WERI-Rb-1 (cell line): ENCODE measurements at regions not wholly inside any gene's neighbourhood (a gene's known extent, or its start where the extent isn't known, plus 50 kb on each side); places are given as distances from the start of the nearest gene placed in this dataset.

Source experiments
- DNase-seq: peaks from one replicate; pipeline ENCODE4 v3.0.0-alpha.2; 2020
- H3K27ac ChIP-seq: fragments of 250-450 bp; sonication (Bioruptor Pico); 2 replicates; pipeline ENCODE4 v1.5.1; 2020; ENCODE audit warnings: mild to moderate bottlenecking, moderate library complexity
- H3K27me3 ChIP-seq: fragments of 250-450 bp; sonication (Bioruptor Pico); 2 replicates; pipeline ENCODE4 v1.5.1; 2021; ENCODE audit warnings: mild to moderate bottlenecking, low read depth, moderate library complexity; ENCODE audit not compliant: insufficient read depth, severe bottlenecking
- H3K36me3 ChIP-seq: fragments of 250-450 bp; sonication (Bioruptor Pico); 2 replicates; pipeline ENCODE4 v1.5.1; 2020; ENCODE audit warnings: mild to moderate bottlenecking, moderate library complexity
- H3K4me3 ChIP-seq: 2 replicates; pipeline ENCODE4 v1.5.1; 2011; ENCODE audit warnings: low read depth, mild to moderate bottlenecking, control low read depth, low read length
- H3K9me3 ChIP-seq: fragments of 250-450 bp; sonication (Bioruptor Pico); 2 replicates; pipeline ENCODE4 v1.5.1; 2021; ENCODE audit warnings: mild to moderate bottlenecking, moderate library complexity; ENCODE audit not compliant: severe bottlenecking
- TF ChIP-seq, protein P1 (sequence below): IDR thresholded peaks from 2 replicates; pipeline ENCODE4 v1.5.1; 2011; ENCODE audit warnings: low read depth, mild to moderate bottlenecking, control low read depth, inconsistent platforms, low read length

DNA sequence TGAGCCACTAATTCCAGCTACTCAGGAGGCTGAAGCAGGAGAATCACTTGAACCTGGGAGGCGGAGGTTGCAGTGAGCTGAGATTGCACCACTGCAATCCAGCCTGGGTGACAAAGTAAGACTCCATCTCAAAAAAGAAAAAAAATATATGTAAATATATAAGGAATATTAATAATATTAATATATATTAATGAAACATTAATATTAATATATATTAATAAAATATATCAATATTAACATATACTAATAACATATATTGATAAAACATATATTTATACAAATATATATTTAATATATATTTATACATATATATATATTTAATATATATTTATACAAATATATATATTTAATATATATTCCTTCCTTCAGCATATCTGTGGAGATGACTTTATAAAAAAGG lies 338.0 kb downstream of the NPIPA8 start:
- Histone ChIP-seq H3K27me3 (no peaks in the 10 kb centered on the region), H3K36me3 (no peaks in the 10 kb centered on the region), H3K4me3 (no peak overlapping the region), H3K9me3 (no peaks in the 10 kb centered on the region), H3K27ac (no peak overlapping the region)
- TF ChIP-seq, protein P1, sequence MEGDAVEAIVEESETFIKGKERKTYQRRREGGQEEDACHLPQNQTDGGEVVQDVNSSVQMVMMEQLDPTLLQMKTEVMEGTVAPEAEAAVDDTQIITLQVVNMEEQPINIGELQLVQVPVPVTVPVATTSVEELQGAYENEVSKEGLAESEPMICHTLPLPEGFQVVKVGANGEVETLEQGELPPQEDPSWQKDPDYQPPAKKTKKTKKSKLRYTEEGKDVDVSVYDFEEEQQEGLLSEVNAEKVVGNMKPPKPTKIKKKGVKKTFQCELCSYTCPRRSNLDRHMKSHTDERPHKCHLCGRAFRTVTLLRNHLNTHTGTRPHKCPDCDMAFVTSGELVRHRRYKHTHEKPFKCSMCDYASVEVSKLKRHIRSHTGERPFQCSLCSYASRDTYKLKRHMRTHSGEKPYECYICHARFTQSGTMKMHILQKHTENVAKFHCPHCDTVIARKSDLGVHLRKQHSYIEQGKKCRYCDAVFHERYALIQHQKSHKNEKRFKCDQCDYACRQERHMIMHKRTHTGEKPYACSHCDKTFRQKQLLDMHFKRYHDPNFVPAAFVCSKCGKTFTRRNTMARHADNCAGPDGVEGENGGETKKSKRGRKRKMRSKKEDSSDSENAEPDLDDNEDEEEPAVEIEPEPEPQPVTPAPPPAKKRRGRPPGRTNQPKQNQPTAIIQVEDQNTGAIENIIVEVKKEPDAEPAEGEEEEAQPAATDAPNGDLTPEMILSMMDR, result no peak
- DNase-seq, result no peak

DNA sequence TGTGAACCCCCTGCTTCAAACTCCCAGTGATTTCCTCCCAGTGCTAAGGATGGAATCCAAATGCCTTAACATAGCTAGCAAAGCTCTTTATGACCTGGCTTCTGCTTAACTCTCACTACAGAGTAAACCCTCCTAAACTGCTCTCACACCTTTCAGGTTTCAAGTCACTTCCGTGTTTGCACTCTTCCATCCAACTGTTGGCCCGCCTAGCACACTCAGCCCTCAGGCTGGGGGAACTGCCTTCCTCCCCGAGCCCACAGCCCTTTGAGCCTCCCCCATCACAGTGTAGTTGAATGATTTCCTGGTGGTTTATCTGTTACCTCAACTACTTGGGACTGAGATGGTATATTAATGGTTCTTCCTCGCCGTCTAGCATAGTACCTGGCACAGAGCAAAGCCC lies 342.5 kb downstream of the NPIPA8 start:
- Histone ChIP-seq H3K9me3 (no peaks in the 10 kb centered on the region), H3K4me3 (no peak overlapping the region), H3K36me3 (no peaks in the 10 kb centered on the region), H3K27me3 (no peaks in the 10 kb centered on the region), H3K27ac (no peak overlapping the region)
- TF ChIP-seq, protein P1, result no peak
- no peak for DNase-seq

GRCh38 chr16:17992416-17992815 lies 344.1 kb downstream of the NPIPA8 start:
- no peak overlapping the region for H3K4me3 ChIP-seq
- no peak overlapping the region for H3K27ac ChIP-seq
- TF ChIP-seq, protein P1, result no peak
- no peak for DNase-seq
- no peaks in the 10 kb centered on the region for H3K36me3 ChIP-seq
- H3K9me3 ChIP-seq, result no peaks in the 10 kb centered on the region
- no peaks in the 10 kb centered on the region for H3K27me3 ChIP-seq

DNA sequence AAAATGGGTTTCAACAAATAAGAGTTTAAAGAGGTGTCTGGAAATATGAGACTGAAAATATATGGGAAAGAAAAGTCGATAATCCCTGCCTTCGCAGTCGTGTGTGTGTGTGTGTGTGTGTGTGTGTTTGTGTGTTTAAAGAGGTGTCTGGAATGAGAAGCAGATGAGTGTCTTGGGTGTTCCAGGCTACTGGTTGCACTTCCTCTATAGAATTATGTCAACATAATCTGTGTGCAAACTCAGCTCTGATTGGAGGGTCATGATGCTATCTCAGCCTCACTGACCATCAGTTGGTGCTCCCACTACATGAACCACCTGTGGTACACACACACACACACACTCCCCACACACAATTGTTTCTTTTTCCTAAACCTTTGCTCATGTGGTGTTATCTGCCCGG lies 347.3 kb downstream of the NPIPA8 start:
- Histone ChIP-seq H3K27ac (no peak overlapping the region), H3K36me3 (no peaks in the 10 kb centered on the region), H3K9me3 (no peaks in the 10 kb centered on the region), H3K4me3 (no peak overlapping the region), H3K27me3 (no peaks in the 10 kb centered on the region)
- no peak for DNase-seq
- TF ChIP-seq, protein P1, result no peak

DNA sequence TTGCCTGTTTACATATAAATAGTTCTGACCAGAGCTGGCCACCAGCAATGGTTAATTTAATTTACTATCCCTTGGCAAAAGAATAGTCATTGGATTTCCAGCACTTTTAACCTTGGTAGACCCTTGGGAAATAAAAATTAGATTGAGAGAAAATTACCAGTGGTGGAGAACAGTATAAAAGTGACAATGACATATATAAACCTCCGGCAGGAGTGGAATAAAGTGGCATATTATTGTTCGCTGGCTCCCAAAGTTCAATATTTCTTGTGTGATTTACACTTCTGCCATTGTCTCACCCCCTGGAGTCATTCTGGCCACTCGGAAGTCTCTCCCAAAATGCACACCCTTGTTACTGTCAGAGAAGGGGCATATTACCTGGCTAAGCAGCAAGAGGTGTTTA lies 347.7 kb downstream of the NPIPA8 start:
- TF ChIP-seq, protein P1, result no peak
- H3K27me3 ChIP-seq, result no peaks in the 10 kb centered on the region
- DNase-seq, result no peak
- H3K27ac ChIP-seq, result no peak overlapping the region
- H3K4me3 ChIP-seq, result no peak overlapping the region
- H3K36me3 ChIP-seq, result no peaks in the 10 kb centered on the region
- H3K9me3 ChIP-seq, result no peaks in the 10 kb centered on the region

DNA sequence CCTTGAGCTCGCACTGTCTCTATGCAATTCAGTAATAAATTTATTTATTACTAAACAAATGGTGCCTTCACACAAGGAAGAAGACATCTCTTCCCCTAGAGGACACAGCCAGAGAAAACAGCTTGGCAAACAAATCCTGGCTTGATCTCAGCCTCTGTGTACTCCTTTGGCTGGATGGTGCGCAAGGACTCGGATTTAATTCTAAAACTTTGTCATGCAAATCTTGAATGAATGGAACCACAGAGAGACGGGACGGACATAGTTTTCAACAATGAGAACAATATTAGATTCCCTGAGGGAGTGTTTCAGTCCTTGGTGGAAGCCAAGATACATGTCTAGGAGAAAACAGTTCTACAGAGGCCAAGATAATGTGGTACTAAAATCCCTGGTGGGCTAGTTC lies 349.5 kb downstream of the NPIPA8 start:
- H3K27me3 ChIP-seq, result no peaks in the 10 kb centered on the region
- no peak for DNase-seq
- H3K4me3 ChIP-seq, result no peak overlapping the region
- no peaks in the 10 kb centered on the region for H3K36me3 ChIP-seq
- no peaks in the 10 kb centered on the region for H3K9me3 ChIP-seq
- TF ChIP-seq, protein P1, result no peak
- no peak overlapping the region for H3K27ac ChIP-seq
